NCI-H345 (cell line): ENCODE measurements at regions not wholly inside any gene's neighbourhood (a gene's known extent, or its start where the extent isn't known, plus 50 kb on each side); places are given as distances from the start of the nearest gene placed in this dataset.
A peak's percentile ranks its signal among the peaks of the same experiment; 100 is the strongest.

ENCODE experiments used
- DNase-seq: peaks from one replicate; lab custom pipeline; 2025; lab: John Stamatoyannopoulos, UW

DNA sequence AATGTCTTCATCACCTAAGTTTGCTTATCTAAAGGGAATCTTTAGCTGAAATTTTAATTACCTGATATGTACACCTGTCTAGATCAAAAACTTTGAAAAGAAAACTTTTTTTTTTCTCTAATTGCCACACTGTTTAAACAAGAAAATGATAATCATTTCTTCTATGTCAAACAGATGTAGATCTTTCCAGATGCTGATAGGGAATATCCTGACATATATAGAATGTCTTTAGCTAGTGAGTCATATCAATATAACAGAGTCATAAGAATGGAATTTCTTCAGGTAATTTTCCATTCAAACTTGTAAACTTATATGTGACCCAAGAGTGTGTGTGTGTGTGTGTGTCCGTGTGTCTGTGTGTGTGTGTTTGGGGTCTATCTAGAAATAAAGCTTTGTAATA, 271.9 kb downstream of the GPM6A start:
- DNase-seq: no peak

DNA sequence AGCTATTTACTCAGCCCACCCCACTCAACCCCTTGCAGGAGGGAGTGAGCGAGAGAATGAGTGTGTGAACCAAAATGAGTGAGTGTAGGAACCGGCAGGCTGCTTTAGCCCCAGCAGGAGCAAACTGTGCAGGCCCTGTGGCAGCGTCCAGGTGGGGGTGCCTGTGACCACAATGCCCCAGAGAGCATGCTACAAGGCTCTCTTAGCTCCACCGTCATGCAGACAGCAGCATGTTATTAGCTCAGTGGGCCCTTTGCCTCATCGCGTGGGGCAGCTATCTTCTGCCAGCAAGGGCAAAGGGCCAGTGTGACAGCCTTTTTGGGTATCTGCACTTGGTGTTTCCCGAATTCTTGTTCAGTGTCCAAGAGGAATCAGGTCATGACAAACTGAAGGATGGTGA, 271.3 kb downstream of the GPM6A start:
- no peak for DNase-seq

DNA sequence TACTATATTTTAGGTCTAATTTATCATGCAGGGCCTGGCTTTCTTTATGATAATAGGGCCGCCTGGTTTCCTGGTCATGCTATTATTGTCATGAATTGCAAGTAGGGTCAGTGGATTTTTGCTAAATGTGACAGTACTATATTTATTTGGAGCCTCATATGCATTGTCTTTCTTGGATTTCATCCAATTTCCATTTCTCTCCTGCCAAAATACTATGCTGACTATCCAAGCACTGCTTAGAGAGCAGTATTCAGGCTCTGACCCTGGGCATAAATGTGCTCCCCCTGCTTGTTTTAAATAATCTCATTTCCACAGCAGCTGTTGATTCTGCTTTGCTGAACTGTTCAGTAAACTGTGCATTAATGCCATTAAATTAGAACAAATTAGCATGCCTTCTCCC, 269.3 kb downstream of the GPM6A start:
- DNase-seq: peak; percentile 64

DNA sequence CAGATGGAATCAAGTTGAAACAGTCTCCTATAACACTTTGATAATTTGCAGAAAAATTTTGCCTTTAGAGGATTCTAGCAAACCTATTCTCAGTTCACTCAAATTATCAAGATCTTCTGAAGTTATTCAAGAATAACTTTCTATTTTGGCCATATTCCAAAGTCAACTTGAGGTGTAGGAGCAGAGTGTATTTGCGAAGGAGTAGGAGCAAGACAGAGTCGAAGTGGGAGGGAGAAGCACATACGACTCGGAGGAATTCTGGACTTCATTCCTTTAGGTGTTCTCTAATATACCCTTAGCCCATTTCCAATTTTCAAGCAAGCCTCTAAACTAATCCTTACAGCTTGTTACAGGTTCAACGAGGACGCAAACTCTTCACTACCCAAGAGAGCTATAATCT, 252.9 kb downstream of the GPM6A start:
- no peak for DNase-seq

DNA sequence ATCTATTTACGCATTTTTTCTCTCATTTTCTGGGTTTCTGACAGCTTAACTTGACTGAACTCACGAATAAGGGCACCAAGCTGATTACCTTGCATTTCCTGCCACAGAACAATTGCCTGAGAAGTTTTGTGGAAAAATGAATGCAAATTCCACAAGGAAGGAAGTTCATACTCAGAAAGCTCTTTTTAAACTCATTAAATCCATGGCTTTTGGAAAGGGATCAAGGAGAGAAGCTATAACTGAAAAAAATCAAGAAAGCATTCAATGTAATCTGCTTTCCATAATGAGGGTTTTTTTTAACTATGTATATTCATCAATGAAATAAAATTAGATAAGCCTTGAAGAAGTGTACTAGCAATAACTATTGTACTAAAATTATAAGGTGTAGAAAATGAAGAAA, 252.5 kb downstream of the GPM6A start:
- no peak for DNase-seq

DNA sequence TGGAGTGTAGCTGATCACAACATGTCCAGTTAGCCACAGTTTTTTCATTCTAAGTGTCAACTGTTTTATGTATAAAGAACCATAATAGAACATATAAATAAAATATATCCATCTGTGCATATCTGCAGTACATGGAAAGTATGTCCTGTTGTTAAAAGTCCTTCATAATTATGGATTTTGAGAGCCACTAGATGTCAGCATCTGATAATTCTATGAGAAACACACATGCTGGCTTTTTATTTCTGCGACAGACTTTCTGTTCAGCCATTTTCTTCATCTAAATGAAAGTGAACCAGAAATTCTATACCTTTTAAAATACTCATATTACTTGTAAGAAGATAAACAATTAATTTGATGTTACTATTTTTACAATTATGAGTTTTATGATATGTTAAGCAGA, 251.5 kb downstream of the GPM6A start:
- peak; percentile 38 for DNase-seq

DNA sequence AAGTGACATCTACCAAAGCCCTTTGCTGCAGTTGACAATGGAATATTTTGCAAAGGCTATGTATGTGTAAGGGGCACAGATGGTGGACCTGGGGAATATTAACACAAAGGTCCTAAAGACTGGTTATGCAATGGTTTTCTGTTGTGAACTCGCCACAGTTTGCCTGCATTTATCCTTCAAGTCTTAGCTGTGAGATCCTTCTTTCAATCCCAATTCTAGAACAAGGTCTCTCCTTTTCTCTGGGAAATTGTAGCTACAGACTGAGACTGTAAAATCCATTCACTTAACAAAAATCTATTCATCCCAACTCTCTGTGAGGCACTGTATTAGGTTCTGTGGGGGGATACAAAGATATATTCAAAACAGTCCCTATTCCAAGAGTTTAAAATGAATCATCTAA, 250.4 kb downstream of the GPM6A start:
- no peak for DNase-seq

DNA sequence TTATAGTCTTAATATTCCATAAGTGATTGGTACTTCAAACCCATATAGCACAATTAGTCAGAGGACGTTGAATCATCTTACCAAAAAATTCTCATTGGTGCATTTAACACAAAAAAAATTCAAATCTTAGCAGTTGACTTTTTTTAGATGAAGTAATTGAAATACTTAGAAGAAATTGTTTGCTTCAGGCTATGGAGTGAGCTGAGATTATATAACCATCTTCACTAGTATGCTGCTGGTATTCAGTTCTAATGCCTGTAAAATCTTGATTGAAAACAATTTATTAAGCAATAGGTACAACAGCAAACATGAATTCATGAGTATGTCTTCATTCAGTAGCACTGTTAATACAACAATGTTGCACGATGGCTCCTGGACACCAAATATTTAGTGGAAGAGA, 250.0 kb downstream of the GPM6A start:
- no peak for DNase-seq

DNA sequence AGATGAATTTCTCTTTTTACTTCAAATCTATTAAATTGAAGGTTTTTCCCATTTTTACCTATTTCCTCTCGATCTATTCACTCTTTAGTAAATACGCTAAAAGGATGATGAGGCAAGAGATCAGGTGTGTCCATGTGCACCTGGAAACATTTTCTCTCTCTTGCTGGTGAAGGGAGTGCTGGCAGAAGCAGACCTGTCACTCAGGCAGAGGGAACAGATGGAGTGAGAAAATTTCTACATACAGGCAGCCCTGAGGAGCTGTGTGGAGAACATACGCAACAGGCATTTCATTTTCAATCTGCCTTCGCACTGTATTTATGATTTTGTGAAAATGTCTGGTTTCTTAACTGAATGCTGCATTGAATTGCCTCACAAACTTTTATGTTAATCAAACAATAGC, 249.5 kb downstream of the GPM6A start:
- DNase-seq: no peak
